Lower leg skin (tissue), 3 donors: ENCODE measurements at regions not wholly inside any gene's neighbourhood (a gene's known extent, or its start where the extent isn't known, plus 50 kb on each side); places are given as distances from the start of the nearest gene placed in this dataset.

Experiments
- POLR2A ChIP-seq, 2 donors: fragments of 450-650 bp; IDR thresholded peaks; one replicate each; pipeline ENCODE4 v1.6.1; 2016 to 2017; ENCODE audit warnings: antibody characterized with exemption in 2 of 2, mild to moderate bottlenecking in 1 of 2, moderate library complexity in 1 of 2
- TF ChIP-seq, protein P1 (sequence below), 3 donors: fragments of 450-650 bp; IDR thresholded peaks; one replicate each; pipeline ENCODE4 v1.5.1; 2016; ENCODE audit warnings: antibody characterized with exemption in 3 of 3, mild to moderate bottlenecking in 3 of 3, moderate library complexity in 2 of 3

DNA sequence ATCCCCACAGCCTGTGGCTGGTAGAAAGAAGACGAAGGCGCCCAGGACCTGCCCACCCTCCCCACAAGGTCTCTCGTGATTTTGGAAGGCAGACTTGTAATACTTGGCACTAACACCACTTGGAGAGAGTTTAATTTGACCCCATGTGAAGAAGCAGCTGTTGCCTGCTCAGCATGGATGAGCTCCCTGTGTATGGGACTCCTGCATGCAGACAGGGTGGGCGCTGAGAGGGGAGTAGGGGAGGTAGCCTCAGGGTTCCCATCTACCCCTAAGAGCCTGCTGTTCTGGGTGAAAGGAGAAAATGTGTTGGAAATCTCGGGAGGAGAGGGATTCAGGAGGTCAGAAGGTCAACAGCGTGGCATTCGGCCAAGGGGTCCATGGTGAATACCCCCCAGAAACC, 625.9 kb downstream of the TBC1D22A start:
- TF ChIP-seq POLR2A (IDR thresholded peaks at IDR 0.05): no peak
- TF ChIP-seq, protein P1, sequence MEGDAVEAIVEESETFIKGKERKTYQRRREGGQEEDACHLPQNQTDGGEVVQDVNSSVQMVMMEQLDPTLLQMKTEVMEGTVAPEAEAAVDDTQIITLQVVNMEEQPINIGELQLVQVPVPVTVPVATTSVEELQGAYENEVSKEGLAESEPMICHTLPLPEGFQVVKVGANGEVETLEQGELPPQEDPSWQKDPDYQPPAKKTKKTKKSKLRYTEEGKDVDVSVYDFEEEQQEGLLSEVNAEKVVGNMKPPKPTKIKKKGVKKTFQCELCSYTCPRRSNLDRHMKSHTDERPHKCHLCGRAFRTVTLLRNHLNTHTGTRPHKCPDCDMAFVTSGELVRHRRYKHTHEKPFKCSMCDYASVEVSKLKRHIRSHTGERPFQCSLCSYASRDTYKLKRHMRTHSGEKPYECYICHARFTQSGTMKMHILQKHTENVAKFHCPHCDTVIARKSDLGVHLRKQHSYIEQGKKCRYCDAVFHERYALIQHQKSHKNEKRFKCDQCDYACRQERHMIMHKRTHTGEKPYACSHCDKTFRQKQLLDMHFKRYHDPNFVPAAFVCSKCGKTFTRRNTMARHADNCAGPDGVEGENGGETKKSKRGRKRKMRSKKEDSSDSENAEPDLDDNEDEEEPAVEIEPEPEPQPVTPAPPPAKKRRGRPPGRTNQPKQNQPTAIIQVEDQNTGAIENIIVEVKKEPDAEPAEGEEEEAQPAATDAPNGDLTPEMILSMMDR (IDR thresholded peaks at IDR 0.05): no peak
